Loucy (cell line): ENCODE measurements at regions not wholly inside any gene's neighbourhood (a gene's known extent, or its start where the extent isn't known, plus 50 kb on each side); places are given as distances from the start of the nearest gene placed in this dataset.

Experiments
- H2AFZ ChIP-seq: fragments of 200-600 bp; sonication (generic); 2 replicates; pipeline ENCODE4 v1.6.0; 2016; ENCODE audit warnings: antibody characterized with exemption, mild to moderate bottlenecking, low read length, moderate library complexity
- H3F3A ChIP-seq: fragments of 200-600 bp; 2 replicates; pipeline ENCODE4 v1.6.0; 2016; ENCODE audit warnings: antibody characterized with exemption, low read depth, mild to moderate bottlenecking
- H3K27me3 ChIP-seq: fragments of 200-600 bp; sonication (generic); 2 replicates; pipeline ENCODE4 v1.6.1; 2014; ENCODE audit warnings: low read length, mild to moderate bottlenecking; ENCODE audit not compliant: insufficient read depth, poor library complexity, severe bottlenecking
- H3K36me3 ChIP-seq: fragments of 200-600 bp; sonication (generic); 2 replicates; pipeline ENCODE4 v1.6.1; 2016; ENCODE audit warnings: low read length; ENCODE audit not compliant: insufficient read depth
- H3K4me1 ChIP-seq: fragments of 200-600 bp; sonication (generic); 2 replicates; pipeline ENCODE4 v1.5.1; 2014; ENCODE audit warnings: low read length, mild to moderate bottlenecking; ENCODE audit not compliant: insufficient read depth, poor library complexity, severe bottlenecking
- H3K4me2 ChIP-seq: fragments of 200-600 bp; sonication (generic); 2 replicates; pipeline ENCODE4 v1.6.0; 2014; ENCODE audit warnings: antibody characterized with exemption, low read length, low read depth, mild to moderate bottlenecking; ENCODE audit not compliant: poor library complexity, severe bottlenecking
- H3K4me3 ChIP-seq: fragments of 200-600 bp; sonication (generic); 2 replicates; pipeline ENCODE4 v1.5.1; 2014; ENCODE audit warnings: low read length, mild to moderate bottlenecking, mixed read lengths; ENCODE audit not compliant: poor library complexity, severe bottlenecking
- H3K79me2 ChIP-seq: fragments of 200-600 bp; sonication (generic); 2 replicates; pipeline ENCODE4 v1.6.1; 2014; ENCODE audit warnings: low read length; ENCODE audit not compliant: insufficient read depth
- H3K9ac ChIP-seq: fragments of 200-600 bp; sonication (generic); 2 replicates; pipeline ENCODE4 v1.6.0; 2014; ENCODE audit warnings: mild to moderate bottlenecking, low read depth, low read length, moderate library complexity; ENCODE audit not compliant: poor library complexity, severe bottlenecking
- H3K9me2 ChIP-seq: fragments of 200-600 bp; sonication (generic); replicated peaks from 2 replicates; pipeline ENCODE4 v1.6.1; 2016; ENCODE audit warnings: low read depth, low read length, mixed read lengths
- H3K9me3 ChIP-seq: fragments of 200-600 bp; sonication (generic); 2 replicates; pipeline ENCODE4 v1.6.1; 2014; ENCODE audit warnings: mild to moderate bottlenecking, antibody characterized with exemption, low read length, low read depth; ENCODE audit not compliant: insufficient read depth
- H4K20me1 ChIP-seq: fragments of 200-600 bp; sonication (generic); 2 replicates; pipeline ENCODE4 v1.6.0; 2014; ENCODE audit warnings: antibody characterized with exemption, low read length, mild to moderate bottlenecking; ENCODE audit not compliant: insufficient read depth, poor library complexity, severe bottlenecking
- EZH2phosphoT487 ChIP-seq: fragments of 200-600 bp; IDR thresholded peaks from 2 replicates; pipeline ENCODE4 v1.6.1; 2018; ENCODE audit warnings: antibody characterized with exemption, mild to moderate bottlenecking, moderate library complexity, borderline replicate concordance
- TF ChIP-seq, protein P1 (sequence below): fragments of 200-600 bp; sonication (generic); conservative IDR thresholded peaks from 2 replicates; pipeline ENCODE4 v1.5.1; 2014; ENCODE audit warnings: mild to moderate bottlenecking, antibody characterized with exemption, low read length

DNA sequence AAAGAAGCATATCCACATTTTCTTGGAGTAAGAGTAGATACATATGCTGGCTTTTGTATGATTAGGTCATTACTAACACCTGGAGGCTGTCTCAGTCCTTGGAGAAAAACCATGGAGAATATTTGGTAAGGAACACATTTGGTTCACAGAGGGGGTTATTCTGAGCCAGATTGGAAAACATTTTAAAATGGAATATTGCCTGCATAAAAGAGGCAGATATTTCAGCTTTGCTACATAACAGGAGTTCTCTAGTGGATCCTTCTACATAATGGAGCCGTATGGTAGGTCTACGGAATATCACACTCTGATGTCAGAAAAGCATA, 415.1 kb downstream of the ADGRL2 start:
- Histone ChIP-seq H3K4me3 (no peak overlapping the region), H3K9me2 (no peaks in the 10 kb centered on the region), H3K4me1 (no peaks in the 10 kb centered on the region), H3K9ac (no peak overlapping the region), H3K9me3 (no peaks in the 10 kb centered on the region), H3K4me2 (no peak overlapping the region), H3K79me2 (no peaks in the 10 kb centered on the region), H3K27me3 (no peaks in the 10 kb centered on the region), H2AFZ (no peak overlapping the region), H3K36me3 (no peaks in the 10 kb centered on the region), H4K20me1 (no peaks in the 10 kb centered on the region), H3F3A (no peaks in the 10 kb centered on the region)
- TF ChIP-seq EZH2phosphoT487, result no peak
- TF ChIP-seq, protein P1, sequence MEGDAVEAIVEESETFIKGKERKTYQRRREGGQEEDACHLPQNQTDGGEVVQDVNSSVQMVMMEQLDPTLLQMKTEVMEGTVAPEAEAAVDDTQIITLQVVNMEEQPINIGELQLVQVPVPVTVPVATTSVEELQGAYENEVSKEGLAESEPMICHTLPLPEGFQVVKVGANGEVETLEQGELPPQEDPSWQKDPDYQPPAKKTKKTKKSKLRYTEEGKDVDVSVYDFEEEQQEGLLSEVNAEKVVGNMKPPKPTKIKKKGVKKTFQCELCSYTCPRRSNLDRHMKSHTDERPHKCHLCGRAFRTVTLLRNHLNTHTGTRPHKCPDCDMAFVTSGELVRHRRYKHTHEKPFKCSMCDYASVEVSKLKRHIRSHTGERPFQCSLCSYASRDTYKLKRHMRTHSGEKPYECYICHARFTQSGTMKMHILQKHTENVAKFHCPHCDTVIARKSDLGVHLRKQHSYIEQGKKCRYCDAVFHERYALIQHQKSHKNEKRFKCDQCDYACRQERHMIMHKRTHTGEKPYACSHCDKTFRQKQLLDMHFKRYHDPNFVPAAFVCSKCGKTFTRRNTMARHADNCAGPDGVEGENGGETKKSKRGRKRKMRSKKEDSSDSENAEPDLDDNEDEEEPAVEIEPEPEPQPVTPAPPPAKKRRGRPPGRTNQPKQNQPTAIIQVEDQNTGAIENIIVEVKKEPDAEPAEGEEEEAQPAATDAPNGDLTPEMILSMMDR, result no peak

- Histone ChIP-seq H3K79me2 (no peaks in the 10 kb centered on the region), H2AFZ (no peak overlapping the region), H3K4me3 (no peak overlapping the region), H3K9me2 (no peaks in the 10 kb centered on the region), H3F3A (no peaks in the 10 kb centered on the region), H3K9ac (no peak overlapping the region), H3K4me1 (no peaks in the 10 kb centered on the region), H3K27me3 (no peaks in the 10 kb centered on the region), H3K9me3 (no peaks in the 10 kb centered on the region), H4K20me1 (no peaks in the 10 kb centered on the region), H3K4me2 (no peak overlapping the region), H3K36me3 (no peaks in the 10 kb centered on the region)
- TF ChIP-seq, protein P1, result no peak
- TF ChIP-seq EZH2phosphoT487, result no peak
Observed at GRCh38 chr1:82215056-82215852, 414.5 kb downstream of the ADGRL2 start.

GRCh38 chr1:82214606-82215005, 413.9 kb downstream of the ADGRL2 start:
- no peaks in the 10 kb centered on the region for H4K20me1 ChIP-seq
- H3K79me2 ChIP-seq, result no peaks in the 10 kb centered on the region
- no peaks in the 10 kb centered on the region for H3F3A ChIP-seq
- no peaks in the 10 kb centered on the region for H3K9me3 ChIP-seq
- no peak for TF ChIP-seq EZH2phosphoT487
- TF ChIP-seq, protein P1, result no peak
- H3K9me2 ChIP-seq, result no peaks in the 10 kb centered on the region
- H3K4me1 ChIP-seq, result no peaks in the 10 kb centered on the region
- no peak overlapping the region for H2AFZ ChIP-seq
- H3K4me2 ChIP-seq, result no peak overlapping the region
- H3K27me3 ChIP-seq, result no peaks in the 10 kb centered on the region
- no peaks in the 10 kb centered on the region for H3K36me3 ChIP-seq
- no peak overlapping the region for H3K4me3 ChIP-seq
- no peak overlapping the region for H3K9ac ChIP-seq
